ENCODE measurements at regions not wholly inside any gene's neighbourhood (a gene's known extent, or its start where the extent isn't known, plus 50 kb on each side); places are given as distances from the start of the nearest gene placed in this dataset.
"Not testable (repeated sequence)": the region's sequence is repeated elsewhere in the genome, so short reads cannot be mapped to it uniquely, and the experiment has no call there.

GRCh38 chr3:23706111-23706510 is 99.6 kb upstream of the UBE2E1 start:
- DNase-seq (ENCODE audit: low read depth in 3 of 3): no peak

- DNase-seq (ENCODE audit: low read depth in 3 of 3): no peak
Measured at GRCh38 chr3:23709987-23710386, 95.8 kb upstream of the UBE2E1 start.

- no peak for DNase-seq (ENCODE audit: low read depth in 3 of 3)
Measured at GRCh38 chr3:23710555-23710954, 95.2 kb upstream of the UBE2E1 start.

GRCh38 chr3:23711916-23712494 is 93.8 kb upstream of the UBE2E1 start:
- no peak for DNase-seq (ENCODE audit: low read depth in 3 of 3)

- no peak for DNase-seq (ENCODE audit: low read depth in 3 of 3)
Measured at GRCh38 chr3:23712656-23713559, 92.8 kb upstream of the UBE2E1 start.

DNA sequence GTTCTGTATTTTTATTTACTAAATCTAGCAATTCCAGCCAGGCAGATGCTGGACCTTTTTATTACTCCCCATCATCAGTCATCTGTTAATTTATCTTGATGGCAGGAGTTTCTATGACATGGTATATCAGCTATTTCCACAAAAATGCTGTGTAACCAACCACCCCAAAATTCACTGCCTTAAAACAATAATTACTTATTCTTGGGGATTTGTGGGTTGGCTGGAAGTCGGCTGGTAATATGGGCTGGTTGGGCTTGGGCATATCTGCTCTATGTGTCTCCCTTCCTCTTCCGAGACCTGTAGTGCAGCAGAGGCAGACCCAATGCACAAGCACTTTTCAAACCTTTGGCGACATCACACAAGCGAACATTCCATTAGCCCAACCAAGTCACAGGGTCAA is 92.1 kb upstream of the UBE2E1 start:
- no peak for DNase-seq (ENCODE audit: low read depth in 3 of 3)

GRCh38 chr3:23720059-23720458 is 85.7 kb upstream of the UBE2E1 start:
- no peak for DNase-seq (ENCODE audit: low read depth in 3 of 3)

GRCh38 chr3:23720885-23721284 is 84.9 kb upstream of the UBE2E1 start:
- DNase-seq (ENCODE audit: low read depth in 3 of 3): no peak

GRCh38 chr3:23723141-23723540 is 82.6 kb upstream of the UBE2E1 start:
- DNase-seq (ENCODE audit: low read depth in 3 of 3): no peak

GRCh38 chr3:23723930-23724329 is 81.8 kb upstream of the UBE2E1 start:
- DNase-seq (ENCODE audit: low read depth in 3 of 3): no peak

GRCh38 chr3:23726811-23727548 is 78.8 kb upstream of the UBE2E1 start:
- no peak for DNase-seq (ENCODE audit: low read depth in 3 of 3)

GRCh38 chr3:23728601-23729117 is 77.1 kb upstream of the UBE2E1 start:
- DNase-seq (ENCODE audit: low read depth in 3 of 3): no peak

GRCh38 chr3:23729362-23729761 is 76.4 kb upstream of the UBE2E1 start:
- DNase-seq (ENCODE audit: low read depth in 3 of 3): not testable (repeated sequence)

- no peak for DNase-seq (ENCODE audit: low read depth in 3 of 3)
Measured at GRCh38 chr3:23734481-23734880, 71.3 kb upstream of the UBE2E1 start.

- no peak for DNase-seq (ENCODE audit: low read depth in 3 of 3)
Measured at GRCh38 chr3:23735062-23735461, 70.7 kb upstream of the UBE2E1 start.

GRCh38 chr3:23735535-23736326 is 70.0 kb upstream of the UBE2E1 start:
- DNase-seq (ENCODE audit: low read depth in 3 of 3): no peak

GRCh38 chr3:23738944-23739343 is 66.8 kb upstream of the UBE2E1 start:
- no peak for DNase-seq (ENCODE audit: low read depth in 3 of 3)

GRCh38 chr3:23739536-23739935 is 66.2 kb upstream of the UBE2E1 start:
- no peak for DNase-seq (ENCODE audit: low read depth in 3 of 3)

DNA sequence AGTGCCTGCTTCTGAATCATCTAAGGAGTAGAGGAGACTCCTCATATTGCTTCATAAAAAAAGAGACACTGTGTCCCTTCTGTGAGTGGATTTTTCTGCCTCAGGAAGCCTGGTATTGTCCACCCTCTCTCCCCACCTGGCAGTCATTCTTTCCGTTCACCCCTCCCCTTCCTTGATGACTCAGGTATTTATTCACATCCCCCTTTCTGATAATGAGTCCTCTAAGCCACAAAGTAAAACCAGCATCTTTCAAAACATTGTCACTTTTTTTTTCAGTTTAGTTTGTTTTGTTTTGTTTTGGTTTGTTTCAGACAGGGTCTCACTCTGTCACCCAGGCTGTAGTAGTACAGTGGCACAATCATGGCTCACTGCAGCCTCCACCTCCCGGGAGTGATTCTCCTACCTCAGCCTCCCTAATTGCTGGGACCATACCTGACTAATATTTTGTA is 65.2 kb upstream of the UBE2E1 start:
- peak in 2 of 3 donors; percentile 19 to 29 for DNase-seq (ENCODE audit: low read depth in 3 of 3)

DNA sequence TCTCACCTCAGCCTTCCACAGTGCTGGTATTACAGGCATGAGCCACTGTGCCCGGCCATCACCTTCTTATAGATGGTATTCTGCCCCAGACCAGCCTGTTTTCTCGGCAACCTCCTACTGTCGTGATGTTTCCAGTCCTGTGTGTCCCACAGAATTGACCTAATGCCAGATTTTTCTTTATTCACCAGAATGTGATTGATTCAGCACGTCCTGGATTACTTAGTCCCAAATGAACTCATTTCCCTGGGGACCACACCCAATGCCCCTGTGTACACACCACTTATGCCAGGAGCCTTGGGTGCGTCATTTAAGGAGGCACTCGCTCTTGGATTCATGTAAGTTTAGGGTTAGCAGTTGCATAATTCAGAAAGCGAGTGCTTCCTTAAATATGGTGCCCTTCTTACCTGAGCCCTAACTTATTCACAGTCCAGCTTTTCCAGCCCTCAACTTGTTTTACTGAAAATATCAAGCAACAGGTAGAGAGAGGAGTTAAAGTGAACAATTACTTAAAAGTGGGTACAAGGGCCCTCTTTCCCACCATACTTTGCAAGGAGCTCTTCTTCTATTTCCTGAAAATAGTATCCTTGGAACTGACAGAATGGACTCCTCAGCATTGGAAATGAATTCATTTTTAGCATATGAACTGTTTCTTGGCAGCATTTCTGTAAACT is 64.6 kb upstream of the UBE2E1 start:
- no peak for DNase-seq (ENCODE audit: low read depth in 3 of 3)

Data from stimulated activated CD4-positive, alpha-beta T cell treated with anti-CD3 and anti-CD28 coated beads, TNF-alpha, amount 100 ng/mL, for 48 hours (primary cell).